Adrenal gland (tissue), 9 donors: ENCODE measurements at regions not wholly inside any gene's neighbourhood (a gene's known extent, or its start where the extent isn't known, plus 50 kb on each side); places are given as distances from the start of the nearest gene placed in this dataset.

Experiments
- DNase-seq, 7 donors: peaks; one replicate each; pipeline ENCODE4 v3.0.0-alpha.2; 2019 to 2020
- H3K27ac ChIP-seq, 5 donors: fragments of 200-600 bp; sonication (generic) in 4 of 5; 1 replicate in 3 of 5; 2 replicates in 2 of 5; pipeline versions ENCODE4 v1.5.1 to v1.8.0; 2016 to 2020; ENCODE audit warnings: mild to moderate bottlenecking in 1 of 5
- H3K27me3 ChIP-seq: fragments of 200-600 bp; 2 replicates; pipeline ENCODE4 v1.8.0; 2021
- H3K36me3 ChIP-seq, 2 donors: fragments of 200-600 bp; replicated peaks in 1 of 2; 1 replicate in 1 of 2; 2 replicates in 1 of 2; pipeline versions ENCODE4 v1.5.1 to v1.8.0; 2018 to 2022
- H3K4me1 ChIP-seq, 2 donors: fragments of 200-600 bp; replicated peaks in 1 of 2; 1 replicate in 1 of 2; 2 replicates in 1 of 2; pipeline versions ENCODE4 v1.5.1 to v1.8.0; 2018 to 2021
- H3K4me3 ChIP-seq, 4 donors: fragments of 200-600 bp; sonication (generic) in 3 of 4; one replicate each; pipeline ENCODE4 v1.5.1; 2016 to 2018
- H3K9me3 ChIP-seq, 3 donors: fragments of 200-600 bp; sonication (generic) in 1 of 3; replicated peaks in 1 of 3; 1 replicate in 2 of 3; 2 replicates in 1 of 3; pipeline versions ENCODE4 v1.5.1 to v1.8.0; 2016 to 2021
- CTCF ChIP-seq, 6 experiments: fragments of 450-650 bp in 4 of 6; fragments of 200-600 bp in 2 of 6; sonication (generic) in 1 of 6; IDR thresholded peaks; 1 replicate in 5 of 6; 2 replicates in 1 of 6; pipeline versions ENCODE4 v1.5.1 to v1.8.0; 2016 to 2021; ENCODE audit warnings: antibody characterized with exemption in 6 of 6, mild to moderate bottlenecking in 2 of 6, moderate library complexity in 1 of 6
- POLR2A ChIP-seq, 2 donors: fragments of 450-650 bp; IDR thresholded peaks; one replicate each; pipeline ENCODE4 v1.6.1; 2017; ENCODE audit warnings: antibody characterized with exemption in 2 of 2, mild to moderate bottlenecking in 2 of 2, moderate library complexity in 1 of 2
- whole genome bisulfite sequencing, 4 donors: extraction: QIAGEN DNeasy Blood & Tissue Kit in 2 of 4; methylation state at CpG; one replicate each; pipeline versions ENCODE4 v1.1.5 to v1.1.7; 2013 to 2017; 5-methylcytosine and 5-hydroxymethylcytosine counted together
- intact Hi-C, 2 donors: fragments of 100-400 bp; cut with DNase I; formaldehyde crosslinking; loops; one replicate each; pipeline versions ENCODE4 v1.14.1 to v1.15.0; 2022 to 2023
- donor health status: healthy with polysubstance abuse.
- donor health status: Bipolar disorder and iron deficiency.
- donor health status: DM: yes; HTN: yes; CAD: no.
- donor health status: DM: no; HTN: no; CAD: no.
- donor health status: DM: no; HTN: no; CAD: no.

GRCh38 chr10:2910656-2911055 lies 156.7 kb upstream of the PFKP start:
- Histone ChIP-seq H3K4me3 (no peak overlapping the region), H3K9me3 (no peaks in the 10 kb centered on the region), H3K36me3 (no peaks in the 10 kb centered on the region), H3K27me3 (no peaks in the 10 kb centered on the region), H3K27ac (no peak overlapping the region), H3K4me1 (no peaks in the 10 kb centered on the region)
- 35 to 60% (median 45%) methylated on average over 3 of the region's 3 CpGs for WGBS, 4 donors
- TF ChIP-seq POLR2A (IDR thresholded peaks at IDR 0.05) (no peak), CTCF (IDR thresholded peaks at IDR 0.05) (no peak)
- no peak for DNase-seq
- intact Hi-C loops = no loop called here

- Histone ChIP-seq H3K4me1 (no peaks in the 10 kb centered on the region), H3K4me3 (no peak overlapping the region), H3K27ac (no peak overlapping the region), H3K9me3 (no peaks in the 10 kb centered on the region), H3K36me3 (no peaks in the 10 kb centered on the region), H3K27me3 (no peaks in the 10 kb centered on the region)
- no peak for TF ChIP-seq CTCF (IDR thresholded peaks at IDR 0.05)
- TF ChIP-seq POLR2A (IDR thresholded peaks at IDR 0.05) = no peak
- DNase-seq = no peak
- intact Hi-C loops = no loop called here
- WGBS, 4 donors = 68 to 80% (median 80%) methylated on average over 4 to 5 of the region's 5 CpGs
These were observed 157.4 kb upstream of the PFKP start for GRCh38 chr10:2909921-2910320.

- DNase-seq = no peak
- WGBS, 4 donors = 70 to 75% (median 72%) methylated on average over 17 to 19 of the region's 19 CpGs
- Histone ChIP-seq H3K9me3 (no peaks in the 10 kb centered on the region), H3K4me1 (no peaks in the 10 kb centered on the region), H3K27ac (no peak overlapping the region), H3K36me3 (no peaks in the 10 kb centered on the region), H3K27me3 (no peaks in the 10 kb centered on the region), H3K4me3 (no peak overlapping the region)
- intact Hi-C loops = no loop called here
- TF ChIP-seq CTCF (IDR thresholded peaks at IDR 0.05) (no peak), POLR2A (IDR thresholded peaks at IDR 0.05) (no peak)
These were observed 158.3 kb upstream of the PFKP start for GRCh38 chr10:2908851-2909630.

- TF ChIP-seq CTCF (IDR thresholded peaks at IDR 0.05) (no peak), POLR2A (IDR thresholded peaks at IDR 0.05) (no peak)
- Histone ChIP-seq H3K27me3 (no peaks in the 10 kb centered on the region), H3K9me3 (no peaks in the 10 kb centered on the region), H3K4me1 (no peaks in the 10 kb centered on the region), H3K36me3 (no peaks in the 10 kb centered on the region), H3K27ac (no peak overlapping the region), H3K4me3 (no peak overlapping the region)
- intact Hi-C loops = no loop called here
- WGBS, 4 donors = 77 to 89% (median 84%) methylated on average over 2 of the region's 2 CpGs
- no peak for DNase-seq
These were observed 160.4 kb upstream of the PFKP start for GRCh38 chr10:2906974-2907373.
